Activated T-helper 1 cell treated with anti-CD3 and anti-CD28 coated beads, Interleukin-12 subunit alpha, Interleukin-12 subunit beta, Interleukin-2, Interleukin-4 antibody, amounts not matched to agents 30 ng/mL and 10 ng/mL and 1 ng/mL, durations not matched to agents 14 hours and 24 hours and 36 hours (primary cell): ENCODE measurements at regions not wholly inside any gene's neighbourhood (a gene's known extent, or its start where the extent isn't known, plus 50 kb on each side); places are given as distances from the start of the nearest gene placed in this dataset.
"Not testable (repeated sequence)": the region's sequence is repeated elsewhere in the genome, so short reads cannot be mapped to it uniquely, and the experiment has no call there.

ENCODE experiments used
- DNase-seq: peaks from one replicate; pipeline ENCODE4 v3.0.0; 2021; ENCODE audit warnings: low spot score
- H3K27ac Mint-ChIP-seq: one replicate; pipeline ENCODE4 v1.8.0; 2021; ENCODE audit warnings: mild to moderate bottlenecking, mixed read lengths
- H3K27me3 Mint-ChIP-seq: one replicate; pipeline ENCODE4 v1.8.0; 2022; ENCODE audit warnings: mild to moderate bottlenecking, moderate library complexity, mixed read lengths; ENCODE audit not compliant: insufficient read depth
- H3K36me3 Mint-ChIP-seq: one replicate; pipeline ENCODE4 v1.8.0; 2021; ENCODE audit warnings: low read depth, mixed read lengths
- H3K4me1 Mint-ChIP-seq: one replicate; pipeline ENCODE4 v1.8.0; 2021; ENCODE audit warnings: low read depth, mixed read lengths
- H3K4me3 Mint-ChIP-seq: one replicate; pipeline ENCODE4 v1.8.0; 2021; ENCODE audit warnings: mild to moderate bottlenecking, moderate library complexity, mixed read lengths
- H3K9me3 Mint-ChIP-seq: one replicate; pipeline ENCODE4 v1.8.0; 2021; ENCODE audit warnings: mixed read lengths
- intact Hi-C: fragments of 100-400 bp; cut with micrococcal nuclease; formaldehyde crosslinking; loops from one replicate; pipeline ENCODE4 v1.15.1; 2024

DNA sequence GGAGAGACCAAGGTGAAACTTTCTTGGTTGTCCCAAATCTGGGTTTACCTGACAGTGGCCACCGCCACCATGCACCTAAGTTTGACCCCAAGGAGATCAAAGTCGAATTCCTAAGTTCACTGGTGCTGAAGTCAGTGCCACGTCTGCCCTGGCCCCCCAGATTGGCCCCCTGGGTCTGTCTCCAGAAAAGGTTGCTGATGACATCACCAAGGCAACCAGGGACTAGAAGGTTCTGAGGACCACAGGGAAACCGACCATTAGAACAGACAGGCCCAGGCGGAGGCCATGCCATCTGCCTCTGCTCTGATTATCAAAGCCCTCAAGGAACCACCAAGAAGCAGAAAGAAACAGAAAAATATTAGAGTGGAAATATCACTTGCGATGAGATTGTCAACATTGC is 91.2 kb downstream of the DLL1 start:
- H3K9me3 Mint-ChIP-seq = peaks cover 33% of the 10 kb centered on the region
- H3K4me1 Mint-ChIP-seq = no peaks in the 10 kb centered on the region
- H3K36me3 Mint-ChIP-seq = no peaks in the 10 kb centered on the region
- intact Hi-C loops = no loop called here
- DNase-seq = no peak
- H3K27me3 Mint-ChIP-seq = peaks cover 2% of the 10 kb centered on the region
- no peak overlapping the region for H3K4me3 Mint-ChIP-seq
- no peak overlapping the region for H3K27ac Mint-ChIP-seq

GRCh38 chr6:170198298-170198697 is 92.6 kb downstream of the DLL1 start:
- intact Hi-C loops = no loop called here
- no peak overlapping the region for H3K27ac Mint-ChIP-seq

GRCh38 chr6:170193326-170193821 is 97.5 kb downstream of the DLL1 start:
- no peaks in the 10 kb centered on the region for H3K4me1 Mint-ChIP-seq
- no peaks in the 10 kb centered on the region for H3K36me3 Mint-ChIP-seq
- DNase-seq = no peak
- intact Hi-C loops = no loop called here
- H3K4me3 Mint-ChIP-seq = no peak overlapping the region
- no peak overlapping the region for H3K27ac Mint-ChIP-seq
- H3K9me3 Mint-ChIP-seq = peaks cover 30% of the 10 kb centered on the region
- peaks cover 2% of the 10 kb centered on the region for H3K27me3 Mint-ChIP-seq

More at GRCh38 chr6:170198298-170198697, 92.6 kb downstream of the DLL1 start:
- no peak for DNase-seq
- Mint-ChIP-seq H3K4me1 (no peaks in the 10 kb centered on the region), H3K27me3 (peaks cover 2% of the 10 kb centered on the region), H3K36me3 (no peaks in the 10 kb centered on the region), H3K4me3 (no peak overlapping the region), H3K9me3 (peaks cover 35% of the 10 kb centered on the region)

DNA sequence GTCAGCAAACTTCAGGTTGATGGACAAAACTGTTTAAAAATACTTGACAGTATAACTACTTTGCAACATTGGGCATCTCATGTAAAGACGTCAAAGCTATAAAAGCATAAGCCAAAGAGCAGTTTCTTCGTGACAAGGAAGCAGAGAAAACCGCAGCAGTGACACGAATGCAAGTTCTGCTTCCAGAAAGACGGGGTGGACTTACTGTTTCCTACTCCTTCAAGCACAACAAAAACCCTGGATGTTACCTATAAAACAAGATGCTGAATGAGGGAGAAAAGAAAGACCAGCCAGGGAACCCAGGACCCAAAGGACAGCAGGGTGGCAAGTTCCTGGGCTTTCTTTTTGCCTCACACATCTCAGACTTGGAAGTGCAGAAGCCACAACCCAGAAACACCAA is 98.0 kb downstream of the DLL1 start:
- peaks cover 30% of the 10 kb centered on the region for H3K9me3 Mint-ChIP-seq
- intact Hi-C loops = no loop called here

DNA sequence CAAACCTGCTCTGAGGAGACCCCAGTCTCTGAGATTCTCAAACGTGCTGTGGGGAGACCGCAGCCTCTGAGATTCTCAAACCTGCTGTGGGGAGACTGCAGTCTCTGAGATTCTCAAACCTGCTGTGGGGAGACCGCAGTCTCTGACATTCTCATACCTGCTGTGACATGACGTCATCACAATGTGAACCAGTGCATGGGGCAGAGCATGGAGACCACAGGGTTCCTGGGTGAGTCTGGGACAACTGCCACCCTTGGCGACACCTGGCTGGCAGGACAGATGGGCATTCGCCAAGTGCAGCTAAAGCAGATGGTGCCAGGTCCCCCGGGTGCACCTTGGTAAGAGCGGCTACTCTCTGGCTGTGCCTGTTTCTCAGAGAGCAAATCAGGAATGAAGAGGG is 98.8 kb downstream of the DLL1 start:
- peaks cover 30% of the 10 kb centered on the region for H3K9me3 Mint-ChIP-seq
- DNase-seq, intact Hi-C loops, H3K36me3 Mint-ChIP-seq, H3K27ac Mint-ChIP-seq, H3K4me3 Mint-ChIP-seq, H3K27me3 Mint-ChIP-seq, H3K4me1 Mint-ChIP-seq: not testable (repeated sequence)

More for the DNA sequence above, 98.0 kb downstream of the DLL1 start:
- peaks cover 2% of the 10 kb centered on the region for H3K27me3 Mint-ChIP-seq
- H3K4me1 Mint-ChIP-seq = no peaks in the 10 kb centered on the region
- no peak for DNase-seq
- H3K4me3 Mint-ChIP-seq = no peak overlapping the region
- H3K27ac Mint-ChIP-seq = no peak overlapping the region
- H3K36me3 Mint-ChIP-seq = no peaks in the 10 kb centered on the region

GRCh38 chr6:170190046-170190445 is 100.8 kb downstream of the DLL1 start:
- peaks cover 14% of the 10 kb centered on the region for H3K9me3 Mint-ChIP-seq
- no peak overlapping the region for H3K27ac Mint-ChIP-seq
- H3K36me3 Mint-ChIP-seq = no peaks in the 10 kb centered on the region
- no peaks in the 10 kb centered on the region for H3K4me1 Mint-ChIP-seq
- intact Hi-C loops = no loop called here
- DNase-seq = no peak
- no peaks in the 10 kb centered on the region for H3K27me3 Mint-ChIP-seq
- no peak overlapping the region for H3K4me3 Mint-ChIP-seq

DNA sequence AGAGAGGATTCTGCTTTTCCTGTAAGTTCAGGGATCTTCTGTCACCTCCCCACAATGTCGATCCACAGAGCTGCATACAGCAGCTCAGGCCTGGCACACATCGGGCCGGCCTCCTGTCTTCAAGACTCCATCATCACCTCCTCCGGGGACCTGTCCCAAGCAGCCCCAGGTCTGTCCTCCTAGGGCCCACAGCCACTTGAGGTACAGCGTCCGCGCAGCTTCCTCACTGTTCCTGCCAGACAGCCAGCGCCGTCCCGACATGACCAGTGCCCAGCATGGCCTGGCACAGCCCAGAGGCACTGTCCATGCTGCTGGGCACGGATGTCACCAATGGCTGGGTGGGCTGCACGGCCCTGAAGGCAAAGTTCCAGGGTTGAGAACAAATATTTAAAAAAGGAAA is 101.6 kb downstream of the DLL1 start:
- H3K36me3 Mint-ChIP-seq = no peaks in the 10 kb centered on the region
- H3K27me3 Mint-ChIP-seq = no peaks in the 10 kb centered on the region
- peaks cover 8% of the 10 kb centered on the region for H3K9me3 Mint-ChIP-seq
- DNase-seq = no peak
- no peak overlapping the region for H3K4me3 Mint-ChIP-seq
- no peaks in the 10 kb centered on the region for H3K4me1 Mint-ChIP-seq
- intact Hi-C loops = no loop called here
- H3K27ac Mint-ChIP-seq = no peak overlapping the region

GRCh38 chr6:170188571-170189001 is 102.3 kb downstream of the DLL1 start:
- Mint-ChIP-seq H3K4me3 (no peak overlapping the region), H3K4me1 (no peaks in the 10 kb centered on the region), H3K27ac (no peak overlapping the region), H3K27me3 (no peaks in the 10 kb centered on the region), H3K9me3 (peaks cover 3% of the 10 kb centered on the region), H3K36me3 (no peaks in the 10 kb centered on the region)
- DNase-seq = no peak
- intact Hi-C loops = no loop called here

GRCh38 chr6:170187669-170188566 is 103.0 kb downstream of the DLL1 start:
- Mint-ChIP-seq H3K9me3 (peaks cover 5% of the 10 kb centered on the region), H3K27ac (no peak overlapping the region), H3K4me1 (no peaks in the 10 kb centered on the region), H3K4me3 (no peak overlapping the region), H3K27me3 (no peaks in the 10 kb centered on the region), H3K36me3 (no peaks in the 10 kb centered on the region)
- DNase-seq = no peak
- intact Hi-C loops = no loop called here

- Mint-ChIP-seq H3K36me3 (no peaks in the 10 kb centered on the region), H3K4me3 (no peak overlapping the region), H3K4me1 (no peaks in the 10 kb centered on the region), H3K9me3 (peaks cover 10% of the 10 kb centered on the region), H3K27ac (no peak overlapping the region), H3K27me3 (no peaks in the 10 kb centered on the region)
- intact Hi-C loops = no loop called here
- no peak for DNase-seq
Observed at GRCh38 chr6:170186941-170187668, 103.8 kb downstream of the DLL1 start.

- Mint-ChIP-seq H3K27ac (no peak overlapping the region), H3K4me1 (no peaks in the 10 kb centered on the region), H3K27me3 (no peaks in the 10 kb centered on the region), H3K36me3 (no peaks in the 10 kb centered on the region), H3K4me3 (no peak overlapping the region), H3K9me3 (peaks cover 12% of the 10 kb centered on the region)
- intact Hi-C loops = no loop called here
- no peak for DNase-seq
Observed at GRCh38 chr6:170186006-170186935, 104.6 kb downstream of the DLL1 start.

DNA sequence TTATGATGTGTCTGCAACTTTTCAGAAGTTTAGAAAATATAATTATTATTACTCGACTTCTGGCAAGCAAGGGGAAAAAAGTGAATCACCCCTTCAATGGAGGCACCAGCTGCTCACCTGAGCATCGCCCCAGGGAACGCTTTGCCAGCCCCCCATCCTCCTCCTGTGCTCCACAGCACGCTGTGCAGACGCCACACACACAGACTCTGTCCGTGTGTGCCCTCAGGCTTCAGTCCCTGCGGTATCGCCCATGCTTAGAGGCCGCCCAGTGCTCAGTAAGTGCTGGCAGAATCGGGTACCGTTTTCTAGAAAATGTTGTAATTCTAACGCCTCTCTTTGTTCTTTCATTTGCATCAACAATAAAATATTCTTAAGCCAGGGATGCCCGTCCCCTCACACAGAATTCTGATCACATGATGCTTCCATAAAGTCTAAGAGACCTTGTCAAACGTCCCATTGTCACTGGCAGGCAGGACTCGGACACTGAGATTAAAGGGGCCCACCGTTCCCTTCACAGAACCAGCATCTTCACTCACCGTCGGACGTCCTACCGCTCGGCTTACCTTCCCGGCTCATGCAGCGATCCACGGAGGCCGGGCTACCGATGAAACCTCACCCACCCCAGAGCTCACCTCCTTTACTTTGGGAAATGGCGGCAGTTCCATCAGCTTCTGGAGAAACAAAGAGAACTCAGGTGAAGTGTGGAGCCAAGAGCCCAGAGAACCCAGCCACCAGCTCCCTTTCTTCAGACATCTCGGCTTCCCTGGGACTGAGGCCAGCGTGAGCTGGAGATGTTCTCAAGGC is 105.5 kb downstream of the DLL1 start:
- H3K9me3 Mint-ChIP-seq = peaks cover 12% of the 10 kb centered on the region
- no peak overlapping the region for H3K27ac Mint-ChIP-seq
- intact Hi-C loops = no loop called here
- no peak for DNase-seq
- H3K4me3 Mint-ChIP-seq = no peak overlapping the region
- no peaks in the 10 kb centered on the region for H3K4me1 Mint-ChIP-seq
- H3K27me3 Mint-ChIP-seq = no peaks in the 10 kb centered on the region
- no peaks in the 10 kb centered on the region for H3K36me3 Mint-ChIP-seq
